ENCODE measurements at regions not wholly inside any gene's neighbourhood (a gene's known extent, or its start where the extent isn't known, plus 50 kb on each side); places are given as distances from the start of the nearest gene placed in this dataset.

GRCh38 chr20:57106030-57106682 lies 160.3 kb downstream of the BMP7 start (continued):
- no peak for TF ChIP-seq IRF3 (IDR thresholded peaks at IDR 0.05)
- TF ChIP-seq NBN (IDR thresholded peaks at IDR 0.05) = no peak
- no peak for TF ChIP-seq FOS (IDR thresholded peaks at IDR 0.05; ENCODE audit: borderline replicate concordance, extremely low read depth, insufficient read length)

GRCh38 chr20:57106692-57107091 lies 159.7 kb downstream of the BMP7 start:
- H3K27ac ChIP-seq (ENCODE audit: control insufficient read depth, insufficient read depth) = no peak overlapping the region
- ChIA-PET POLR2A (no interaction called here), RAD21 (ENCODE audit: unreplicated experiment) (no interaction called here), CTCF (no interaction called here), SMC1A (ENCODE audit: uncharacterized antibody, unreplicated experiment) (no interaction called here)
- 34% methylated on average over 4 of the region's 4 CpGs for WGBS (ENCODE audit: insufficient coverage, insufficient replicate concordance, low lambda C conversion rate, missing lambda C conversion rate)
- no peaks in the 10 kb centered on the region for H3K36me3 ChIP-seq (ENCODE audit: control insufficient read depth in 2 of 2, insufficient read depth in 2 of 2, low read length in 1 of 2)
- in situ Hi-C loops (cut with MboI) = no loop called here
- no peak overlapping the region for H2AFZ ChIP-seq (ENCODE audit: control insufficient read depth, low read depth, low read length)
- H3K9ac ChIP-seq (ENCODE audit: control insufficient read depth, insufficient read depth, low read length) = no peak overlapping the region
- H3K4me1 ChIP-seq (ENCODE audit: control insufficient read depth, insufficient read depth, low read length) = no peaks in the 10 kb centered on the region
- FAIRE-seq (no peak), DNase-seq (ENCODE audit: low read depth, low spot score) (no peak), ATAC-seq (no peak)
- intact Hi-C loops (cut with micrococcal nuclease; ENCODE audit: unreplicated experiment) = no loop called here
- no peaks in the 10 kb centered on the region for H4K20me1 ChIP-seq (ENCODE audit: control insufficient read depth, insufficient read depth)
- no peaks in the 10 kb centered on the region for H3K79me2 ChIP-seq (ENCODE audit: control insufficient read depth, insufficient read depth, low read length)
- H3K4me2 ChIP-seq (ENCODE audit: control insufficient read depth, insufficient read depth) = no peak overlapping the region
- H3K9me3 ChIP-seq (replicated peaks; ENCODE audit: control insufficient read depth, insufficient read depth, low read length) = no peaks in the 10 kb centered on the region; the same call in 2 of the 3 replicates
- no peaks in the 10 kb centered on the region for H3K27me3 ChIP-seq (replicated peaks in 1 of 2; ENCODE audit: control insufficient read depth in 2 of 2, insufficient read depth in 2 of 2, low read length in 1 of 2)
- H3K4me3 ChIP-seq = no peak overlapping the region
- no TSS peak for BruUV-seq (replicated peaks)
- TF ChIP-seq REST (IDR thresholded peaks at IDR 0.05; ENCODE audit: low read depth, low read length) (no peak), KDM1A (IDR thresholded peaks at IDR 0.05; ENCODE audit: borderline replicate concordance) (no peak), NFIC (IDR thresholded peaks at IDR 0.05; ENCODE audit: low read depth, low read length) (no peak), NR2C2 (IDR thresholded peaks at IDR 0.05; ENCODE audit: borderline replicate concordance, control insufficient read depth, insufficient read length, low read depth) (no peak), TARDBP (IDR thresholded peaks at IDR 0.05; ENCODE audit: borderline replicate concordance) (no peak)
- TF ChIP-seq, protein P1, sequence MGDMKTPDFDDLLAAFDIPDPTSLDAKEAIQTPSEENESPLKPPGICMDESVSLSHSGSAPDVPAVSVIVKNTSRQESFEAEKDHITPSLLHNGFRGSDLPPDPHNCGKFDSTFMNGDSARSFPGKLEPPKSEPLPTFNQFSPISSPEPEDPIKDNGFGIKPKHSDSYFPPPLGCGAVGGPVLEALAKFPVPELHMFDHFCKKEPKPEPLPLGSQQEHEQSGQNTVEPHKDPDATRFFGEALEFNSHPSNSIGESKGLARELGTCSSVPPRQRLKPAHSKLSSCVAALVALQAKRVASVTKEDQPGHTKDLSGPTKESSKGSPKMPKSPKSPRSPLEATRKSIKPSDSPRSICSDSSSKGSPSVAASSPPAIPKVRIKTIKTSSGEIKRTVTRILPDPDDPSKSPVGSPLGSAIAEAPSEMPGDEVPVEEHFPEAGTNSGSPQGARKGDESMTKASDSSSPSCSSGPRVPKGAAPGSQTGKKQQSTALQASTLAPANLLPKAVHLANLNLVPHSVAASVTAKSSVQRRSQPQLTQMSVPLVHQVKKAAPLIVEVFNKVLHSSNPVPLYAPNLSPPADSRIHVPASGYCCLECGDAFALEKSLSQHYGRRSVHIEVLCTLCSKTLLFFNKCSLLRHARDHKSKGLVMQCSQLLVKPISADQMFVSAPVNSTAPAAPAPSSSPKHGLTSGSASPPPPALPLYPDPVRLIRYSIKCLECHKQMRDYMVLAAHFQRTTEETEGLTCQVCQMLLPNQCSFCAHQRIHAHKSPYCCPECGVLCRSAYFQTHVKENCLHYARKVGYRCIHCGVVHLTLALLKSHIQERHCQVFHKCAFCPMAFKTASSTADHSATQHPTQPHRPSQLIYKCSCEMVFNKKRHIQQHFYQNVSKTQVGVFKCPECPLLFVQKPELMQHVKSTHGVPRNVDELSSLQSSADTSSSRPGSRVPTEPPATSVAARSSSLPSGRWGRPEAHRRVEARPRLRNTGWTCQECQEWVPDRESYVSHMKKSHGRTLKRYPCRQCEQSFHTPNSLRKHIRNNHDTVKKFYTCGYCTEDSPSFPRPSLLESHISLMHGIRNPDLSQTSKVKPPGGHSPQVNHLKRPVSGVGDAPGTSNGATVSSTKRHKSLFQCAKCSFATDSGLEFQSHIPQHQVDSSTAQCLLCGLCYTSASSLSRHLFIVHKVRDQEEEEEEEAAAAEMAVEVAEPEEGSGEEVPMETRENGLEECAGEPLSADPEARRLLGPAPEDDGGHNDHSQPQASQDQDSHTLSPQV (IDR thresholded peaks at IDR 0.05) = no peak
- TF ChIP-seq, protein P2, sequence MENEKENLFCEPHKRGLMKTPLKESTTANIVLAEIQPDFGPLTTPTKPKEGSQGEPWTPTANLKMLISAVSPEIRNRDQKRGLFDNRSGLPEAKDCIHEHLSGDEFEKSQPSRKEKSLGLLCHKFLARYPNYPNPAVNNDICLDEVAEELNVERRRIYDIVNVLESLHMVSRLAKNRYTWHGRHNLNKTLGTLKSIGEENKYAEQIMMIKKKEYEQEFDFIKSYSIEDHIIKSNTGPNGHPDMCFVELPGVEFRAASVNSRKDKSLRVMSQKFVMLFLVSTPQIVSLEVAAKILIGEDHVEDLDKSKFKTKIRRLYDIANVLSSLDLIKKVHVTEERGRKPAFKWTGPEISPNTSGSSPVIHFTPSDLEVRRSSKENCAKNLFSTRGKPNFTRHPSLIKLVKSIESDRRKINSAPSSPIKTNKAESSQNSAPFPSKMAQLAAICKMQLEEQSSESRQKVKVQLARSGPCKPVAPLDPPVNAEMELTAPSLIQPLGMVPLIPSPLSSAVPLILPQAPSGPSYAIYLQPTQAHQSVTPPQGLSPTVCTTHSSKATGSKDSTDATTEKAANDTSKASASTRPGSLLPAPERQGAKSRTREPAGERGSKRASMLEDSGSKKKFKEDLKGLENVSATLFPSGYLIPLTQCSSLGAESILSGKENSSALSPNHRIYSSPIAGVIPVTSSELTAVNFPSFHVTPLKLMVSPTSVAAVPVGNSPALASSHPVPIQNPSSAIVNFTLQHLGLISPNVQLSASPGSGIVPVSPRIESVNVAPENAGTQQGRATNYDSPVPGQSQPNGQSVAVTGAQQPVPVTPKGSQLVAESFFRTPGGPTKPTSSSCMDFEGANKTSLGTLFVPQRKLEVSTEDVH (IDR thresholded peaks at IDR 0.05; ENCODE audit: low read depth, partially characterized antibody) = no peak
